ENCODE measurements at regions not wholly inside any gene's neighbourhood (a gene's known extent, or its start where the extent isn't known, plus 50 kb on each side); places are given as distances from the start of the nearest gene placed in this dataset.
"Not testable (repeated sequence)": the region's sequence is repeated elsewhere in the genome, so short reads cannot be mapped to it uniquely, and the experiment has no call there.

- FAIRE-seq (no peak), DNase-seq (ENCODE audit: insufficient read length, low spot score) (no peak)
Observed at GRCh38 chr14:36418937-36419336, 98.5 kb upstream of the MBIP start.

- DNase-seq (ENCODE audit: insufficient read length, low spot score); FAIRE-seq: not testable (repeated sequence)
Observed at GRCh38 chr14:36411951-36412350, 91.5 kb upstream of the MBIP start.

GRCh38 chr14:36408388-36408787 is 88.0 kb upstream of the MBIP start:
- DNase-seq (ENCODE audit: insufficient read length, low spot score) = no peak
- FAIRE-seq = no peak

- FAIRE-seq = no peak
- no peak for DNase-seq (ENCODE audit: insufficient read length, low spot score)
Observed at GRCh38 chr14:36405589-36406274, 85.3 kb upstream of the MBIP start.

GRCh38 chr14:36402867-36403266 is 82.4 kb upstream of the MBIP start:
- no peak for FAIRE-seq
- no peak for DNase-seq (ENCODE audit: insufficient read length, low spot score)

- FAIRE-seq (no peak), DNase-seq (ENCODE audit: insufficient read length, low spot score) (no peak)
Observed at GRCh38 chr14:36398463-36399291, 78.2 kb upstream of the MBIP start.

GRCh38 chr14:36397357-36397756 is 76.9 kb upstream of the MBIP start:
- no peak for FAIRE-seq
- no peak for DNase-seq (ENCODE audit: insufficient read length, low spot score)

- no peak for FAIRE-seq
Observed at GRCh38 chr14:36396798-36397197, 76.4 kb upstream of the MBIP start.

GRCh38 chr14:36394593-36394992 is 74.2 kb upstream of the MBIP start:
- FAIRE-seq (no peak), DNase-seq (ENCODE audit: insufficient read length, low spot score) (no peak)

More at GRCh38 chr14:36396798-36397197, 76.4 kb upstream of the MBIP start:
- DNase-seq (ENCODE audit: insufficient read length, low spot score) = no peak

GRCh38 chr14:36390718-36391117 is 70.3 kb upstream of the MBIP start:
- no peak for FAIRE-seq
- no peak for DNase-seq (ENCODE audit: insufficient read length, low spot score)

GRCh38 chr14:36383767-36384431 is 63.5 kb upstream of the MBIP start:
- FAIRE-seq = no peak
- DNase-seq (ENCODE audit: insufficient read length, low spot score) = no peak

GRCh38 chr14:36373982-36374673 is 53.7 kb upstream of the MBIP start:
- FAIRE-seq = peak; percentile 89
- peak; percentile 44 for DNase-seq (ENCODE audit: insufficient read length, low spot score)

Measured in GM19239 (cell line).